B cell (primary cell): ENCODE measurements at regions not wholly inside any gene's neighbourhood (a gene's known extent, or its start where the extent isn't known, plus 50 kb on each side); places are given as distances from the start of the nearest gene placed in this dataset.

Experiments used
- EZH2 ChIP-seq: IDR thresholded peaks from 2 replicates; pipeline ENCODE4 v1.6.1; 2012; ENCODE audit warnings: borderline replicate concordance, low read depth, mild to moderate bottlenecking, moderate library complexity, low read length; ENCODE audit not compliant: insufficient read depth, poor library complexity, severe bottlenecking
- TF ChIP-seq, protein P1 (sequence below): fragments of 200-600 bp; IDR thresholded peaks from one replicate; pipeline ENCODE4 v1.8.0; 2022; ENCODE audit warnings: antibody characterized with exemption, mild to moderate bottlenecking

- TF ChIP-seq, protein P1, sequence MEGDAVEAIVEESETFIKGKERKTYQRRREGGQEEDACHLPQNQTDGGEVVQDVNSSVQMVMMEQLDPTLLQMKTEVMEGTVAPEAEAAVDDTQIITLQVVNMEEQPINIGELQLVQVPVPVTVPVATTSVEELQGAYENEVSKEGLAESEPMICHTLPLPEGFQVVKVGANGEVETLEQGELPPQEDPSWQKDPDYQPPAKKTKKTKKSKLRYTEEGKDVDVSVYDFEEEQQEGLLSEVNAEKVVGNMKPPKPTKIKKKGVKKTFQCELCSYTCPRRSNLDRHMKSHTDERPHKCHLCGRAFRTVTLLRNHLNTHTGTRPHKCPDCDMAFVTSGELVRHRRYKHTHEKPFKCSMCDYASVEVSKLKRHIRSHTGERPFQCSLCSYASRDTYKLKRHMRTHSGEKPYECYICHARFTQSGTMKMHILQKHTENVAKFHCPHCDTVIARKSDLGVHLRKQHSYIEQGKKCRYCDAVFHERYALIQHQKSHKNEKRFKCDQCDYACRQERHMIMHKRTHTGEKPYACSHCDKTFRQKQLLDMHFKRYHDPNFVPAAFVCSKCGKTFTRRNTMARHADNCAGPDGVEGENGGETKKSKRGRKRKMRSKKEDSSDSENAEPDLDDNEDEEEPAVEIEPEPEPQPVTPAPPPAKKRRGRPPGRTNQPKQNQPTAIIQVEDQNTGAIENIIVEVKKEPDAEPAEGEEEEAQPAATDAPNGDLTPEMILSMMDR, result no peak
- no peak for TF ChIP-seq EZH2
Measured at GRCh38 chr6:4506223-4506622, 270.0 kb upstream of the CDYL start.
